HFFc6 (cell line): ENCODE measurements at regions not wholly inside any gene's neighbourhood (a gene's known extent, or its start where the extent isn't known, plus 50 kb on each side); places are given as distances from the start of the nearest gene placed in this dataset.
A peak's percentile ranks its signal among the peaks of the same experiment; 100 is the strongest.

Source experiments
- DNase-seq: peaks from one replicate; pipeline ENCODE4 v3.0.0-alpha.2; 2018
- H3K27ac Mint-ChIP-seq: 2 replicates; pipeline ENCODE4 v1.8.0; 2020; ENCODE audit warnings: mild to moderate bottlenecking, mixed read lengths
- H3K27me3 Mint-ChIP-seq: 2 replicates; pipeline ENCODE4 v1.8.0; 2021; ENCODE audit warnings: mild to moderate bottlenecking, moderate library complexity, mixed read lengths; ENCODE audit not compliant: insufficient read depth
- H3K36me3 Mint-ChIP-seq: 2 replicates; pipeline ENCODE4 v1.8.0; 2021; ENCODE audit warnings: low read depth, mixed read lengths
- H3K4me1 Mint-ChIP-seq: 2 replicates; pipeline ENCODE4 v1.8.0; 2020; ENCODE audit warnings: low read depth, mixed read lengths
- H3K4me3 Mint-ChIP-seq: 2 replicates; pipeline ENCODE4 v1.8.0; 2020; ENCODE audit warnings: mild to moderate bottlenecking, moderate library complexity, mixed read lengths
- H3K9me3 Mint-ChIP-seq: 2 replicates; pipeline ENCODE4 v1.8.0; 2020; ENCODE audit warnings: mild to moderate bottlenecking, mixed read lengths
- TF ChIP-seq, protein P1 (sequence below): fragments of 200-600 bp; sonication (generic); IDR thresholded peaks from 2 replicates; pipeline ENCODE4 v1.5.0; 2021; ENCODE audit warnings: antibody characterized with exemption, mild to moderate bottlenecking

DNA sequence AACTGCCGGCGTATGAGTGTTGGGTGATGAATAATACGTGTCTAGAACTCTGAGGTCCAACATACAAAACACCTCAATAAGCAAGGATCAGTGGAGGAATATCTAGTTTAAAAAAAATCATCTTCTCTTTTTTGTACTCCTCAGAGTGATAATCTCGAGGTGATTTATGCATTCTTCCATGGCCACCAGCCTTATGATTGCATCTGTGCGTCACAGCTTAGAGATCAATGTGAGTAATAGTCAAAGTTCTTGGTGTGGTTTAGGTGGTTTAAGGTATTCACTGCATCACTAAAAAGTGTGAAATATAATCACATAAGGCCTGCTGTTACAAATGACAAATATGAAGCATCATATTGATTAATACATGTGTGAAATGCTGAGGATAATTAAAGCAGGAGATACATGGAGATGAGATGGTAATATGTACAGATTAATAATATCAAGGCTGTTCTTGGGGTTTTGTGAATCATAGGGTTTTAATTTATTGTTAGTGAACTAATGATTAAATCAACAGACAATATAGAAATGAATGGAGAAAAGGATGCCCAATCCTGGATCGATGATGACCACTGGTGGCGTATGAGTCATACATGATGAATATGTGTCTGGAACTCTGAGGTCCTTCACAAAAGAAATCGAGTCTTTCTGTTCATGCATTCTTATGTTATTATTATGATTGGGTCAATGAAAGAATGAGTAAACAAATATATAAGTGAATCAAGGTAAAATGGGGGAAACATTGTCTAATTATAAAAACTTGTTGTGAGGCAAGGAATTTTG is 68.8 kb upstream of the RTL1 start:
- H3K27ac Mint-ChIP-seq, result peak overlapping the region; percentile 48
- H3K4me3 Mint-ChIP-seq, result 0 out of 2 replicates have a peak overlapping the region, but pooled peaks have one; percentile 2
- peak; percentile 38 for DNase-seq
- H3K9me3 Mint-ChIP-seq, result no peaks in the 10 kb centered on the region
- H3K4me1 Mint-ChIP-seq, result peaks cover 42% of the 10 kb centered on the region
- H3K27me3 Mint-ChIP-seq, result peaks cover 4% of the 10 kb centered on the region
- TF ChIP-seq, protein P1, sequence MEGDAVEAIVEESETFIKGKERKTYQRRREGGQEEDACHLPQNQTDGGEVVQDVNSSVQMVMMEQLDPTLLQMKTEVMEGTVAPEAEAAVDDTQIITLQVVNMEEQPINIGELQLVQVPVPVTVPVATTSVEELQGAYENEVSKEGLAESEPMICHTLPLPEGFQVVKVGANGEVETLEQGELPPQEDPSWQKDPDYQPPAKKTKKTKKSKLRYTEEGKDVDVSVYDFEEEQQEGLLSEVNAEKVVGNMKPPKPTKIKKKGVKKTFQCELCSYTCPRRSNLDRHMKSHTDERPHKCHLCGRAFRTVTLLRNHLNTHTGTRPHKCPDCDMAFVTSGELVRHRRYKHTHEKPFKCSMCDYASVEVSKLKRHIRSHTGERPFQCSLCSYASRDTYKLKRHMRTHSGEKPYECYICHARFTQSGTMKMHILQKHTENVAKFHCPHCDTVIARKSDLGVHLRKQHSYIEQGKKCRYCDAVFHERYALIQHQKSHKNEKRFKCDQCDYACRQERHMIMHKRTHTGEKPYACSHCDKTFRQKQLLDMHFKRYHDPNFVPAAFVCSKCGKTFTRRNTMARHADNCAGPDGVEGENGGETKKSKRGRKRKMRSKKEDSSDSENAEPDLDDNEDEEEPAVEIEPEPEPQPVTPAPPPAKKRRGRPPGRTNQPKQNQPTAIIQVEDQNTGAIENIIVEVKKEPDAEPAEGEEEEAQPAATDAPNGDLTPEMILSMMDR, result no peak
- peaks cover 17% of the 10 kb centered on the region for H3K36me3 Mint-ChIP-seq

DNA sequence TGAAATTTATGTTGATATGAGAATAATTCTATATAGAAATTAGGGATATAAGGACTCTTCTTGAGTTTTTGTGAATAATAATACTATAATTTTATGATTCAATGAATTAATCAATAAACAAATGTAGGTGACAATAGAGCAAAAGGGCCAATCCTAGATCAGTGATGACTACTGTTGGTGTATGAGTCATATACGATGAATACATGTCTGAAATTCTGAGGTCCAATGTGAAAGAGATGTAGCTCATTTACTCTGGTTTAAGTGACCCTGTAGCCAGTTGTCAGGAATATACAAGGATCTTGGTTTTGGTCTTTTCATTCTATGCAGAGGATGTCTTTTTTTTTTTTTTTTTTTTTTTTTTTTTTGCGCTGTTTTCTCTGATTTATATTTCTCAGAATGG is 72.1 kb upstream of the RTL1 start:
- H3K27me3 Mint-ChIP-seq, result peaks cover 5% of the 10 kb centered on the region
- no peaks in the 10 kb centered on the region for H3K9me3 Mint-ChIP-seq
- DNase-seq, result peak; percentile 41
- TF ChIP-seq, protein P1, result no peak
- peaks cover 25% of the 10 kb centered on the region for H3K36me3 Mint-ChIP-seq
- H3K27ac Mint-ChIP-seq, result peak overlapping the region; percentile 52; the same call in 1 of the 2 replicates
- peaks cover 75% of the 10 kb centered on the region for H3K4me1 Mint-ChIP-seq
- no peak overlapping the region for H3K4me3 Mint-ChIP-seq

DNA sequence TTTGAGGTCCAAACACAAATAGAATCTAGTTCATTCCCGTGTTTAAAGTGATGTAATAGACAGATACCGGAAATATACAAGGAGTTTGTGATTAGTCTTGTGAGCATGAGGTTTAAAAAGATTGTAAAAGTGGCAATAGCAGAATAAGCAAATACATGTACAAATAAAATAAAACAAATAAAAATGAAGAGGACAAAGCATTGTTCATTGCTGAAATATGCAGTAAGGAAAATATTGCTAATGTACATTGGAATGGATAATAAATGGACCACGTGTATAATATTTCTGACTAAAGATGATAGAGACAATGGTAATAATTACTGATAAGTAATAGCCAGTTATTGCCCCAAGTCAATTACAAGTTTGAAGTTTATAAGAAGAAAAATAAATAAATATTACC is 75.6 kb upstream of the RTL1 start:
- H3K27me3 Mint-ChIP-seq, result peaks cover 8% of the 10 kb centered on the region
- peaks cover 29% of the 10 kb centered on the region for H3K36me3 Mint-ChIP-seq
- no peak for DNase-seq
- peak overlapping the region; percentile 67 for H3K27ac Mint-ChIP-seq
- peak overlapping the region; percentile 39; the same call in 1 of the 2 replicates for H3K4me3 Mint-ChIP-seq
- TF ChIP-seq, protein P1, result no peak
- H3K4me1 Mint-ChIP-seq, result peaks cover 82% of the 10 kb centered on the region
- H3K9me3 Mint-ChIP-seq, result no peaks in the 10 kb centered on the region

DNA sequence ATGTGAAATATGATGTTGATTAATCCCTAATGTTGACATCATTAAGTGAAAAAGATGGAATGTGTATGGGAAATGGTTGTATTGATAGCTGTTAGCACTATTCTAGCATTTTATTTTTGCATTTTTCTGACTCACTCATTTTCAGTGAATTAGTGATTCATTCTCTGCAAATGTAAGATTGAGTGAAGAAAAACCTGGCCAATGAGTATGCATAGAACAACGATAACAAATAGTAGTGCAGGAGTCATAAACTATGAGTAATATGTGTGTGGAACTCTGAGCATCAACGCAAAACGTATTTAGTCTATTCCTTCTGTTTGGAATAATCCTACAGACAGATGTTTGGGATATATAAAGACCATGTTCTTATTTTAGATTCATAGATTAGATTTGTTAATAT is 76.3 kb upstream of the RTL1 start:
- Mint-ChIP-seq H3K27ac (peak overlapping the region; percentile 79), H3K4me1 (peaks cover 89% of the 10 kb centered on the region), H3K36me3 (peaks cover 29% of the 10 kb centered on the region), H3K9me3 (no peaks in the 10 kb centered on the region), H3K4me3 (peak overlapping the region; percentile 51), H3K27me3 (peaks cover 8% of the 10 kb centered on the region)
- TF ChIP-seq, protein P1, result no peak
- DNase-seq, result peak; percentile 85

DNA sequence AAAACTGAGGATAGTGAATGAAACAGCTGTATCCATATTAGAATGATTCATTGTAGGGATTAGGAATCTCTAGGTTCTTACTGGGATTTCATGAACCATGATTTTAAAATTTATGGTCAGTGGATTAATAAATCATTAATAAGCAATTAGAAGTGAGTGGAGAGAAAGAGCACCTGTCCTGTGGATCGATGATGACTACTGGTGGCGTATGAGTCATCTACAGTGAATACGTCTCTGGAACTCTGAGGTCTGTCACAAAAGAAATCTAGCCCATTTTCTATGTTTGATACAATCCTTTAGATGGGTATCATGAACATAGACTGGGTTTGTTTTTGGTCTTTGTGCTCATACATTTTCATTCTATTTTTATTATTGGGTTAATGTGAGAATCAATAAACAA is 77.3 kb upstream of the RTL1 start:
- TF ChIP-seq, protein P1, result no peak
- Mint-ChIP-seq H3K36me3 (peaks cover 35% of the 10 kb centered on the region), H3K27me3 (peaks cover 8% of the 10 kb centered on the region), H3K4me3 (peak overlapping the region; percentile 39; the same call in 1 of the 2 replicates), H3K27ac (peak overlapping the region; percentile 79), H3K9me3 (no peaks in the 10 kb centered on the region), H3K4me1 (peaks cover 95% of the 10 kb centered on the region)
- no peak for DNase-seq
